HepG2 (cell line): ENCODE measurements at regions not wholly inside any gene's neighbourhood (a gene's known extent, or its start where the extent isn't known, plus 50 kb on each side); places are given as distances from the start of the nearest gene placed in this dataset.

Source experiments
- ATAC-seq: fragments of 200-7000 bp; cut with Tn5 transposase; 3 replicates; pipeline ENCODE4 v1.9.1; 2020; ENCODE audit warnings: mild to moderate bottlenecking, moderate library complexity
- BruUV-seq: library from RNA; stranded (reverse); fragments of 400-500 nt; replicated peaks from 2 replicates; lab custom pipeline; 2021; lab: Mats Ljungman, UMichigan
- CTCF ChIA-PET: fragments of 300-600 bp; formaldehyde crosslinking; extraction: SDS; loops from one replicate; lab custom pipeline; 2021; ENCODE audit warnings: low total read pairs, inconsistent platforms, low intra/inter-chr PET ratio; lab: Yijun Ruan, JAX
- POLR2A ChIA-PET: fragments of 350-600 bp; sonication (Branson Sonifier 250); formaldehyde crosslinking; loops from one replicate; lab custom pipeline; 2020; ENCODE audit warnings: antibody characterized with exemption, inconsistent platforms; lab: Yijun Ruan, JAX
- DNase-seq: peaks from one replicate; pipeline ENCODE4 v3.0.0-alpha.2; 2015; ENCODE audit warnings: low spot score
- FAIRE-seq: peaks from 3 replicates; lab custom pipeline; 2011; peaks lifted over from hg19 to GRCh38; lab: Jason Lieb, UNC
- H2AFZ ChIP-seq: one replicate; pipeline ENCODE4 v1.6.1; 2011; ENCODE audit warnings: low read length, inconsistent platforms
- H3K27ac ChIP-seq: fragments of 300-600 bp; 3 replicates; pipeline ENCODE4 v1.8.0; 2011; ENCODE audit warnings: mixed run types, mild to moderate bottlenecking, mixed read lengths, low read length, inconsistent platforms; ENCODE audit not compliant: insufficient read depth; ENCODE audit errors: extremely low read length
- H3K27me3 ChIP-seq, 2 experiments: fragments of 200-600 bp in 1 of 2; 2 replicates in 1 of 2; 3 replicates in 1 of 2; pipeline versions ENCODE4 v1.6.0 to v1.8.0; 2011; ENCODE audit warnings: low read length in 2 of 2, mild to moderate bottlenecking in 2 of 2, moderate library complexity in 2 of 2, inconsistent platforms in 1 of 2; ENCODE audit not compliant: insufficient read depth in 2 of 2, control insufficient read depth in 1 of 2
- H3K36me3 ChIP-seq, 2 experiments: fragments of 200-600 bp in 1 of 2; replicated peaks in 1 of 2; 2 replicates in 1 of 2; 3 replicates in 1 of 2; pipeline versions ENCODE4 v1.5.1 to v1.8.0; 2011; ENCODE audit warnings: low read length in 2 of 2, inconsistent platforms in 1 of 2; ENCODE audit not compliant: insufficient read depth in 2 of 2, control insufficient read depth in 1 of 2
- H3K4me1 ChIP-seq: 2 replicates; pipeline ENCODE4 v1.5.1; 2012; ENCODE audit warnings: low read length, inconsistent platforms; ENCODE audit not compliant: insufficient read depth
- H3K4me2 ChIP-seq: 2 replicates; pipeline ENCODE4 v1.6.0; 2011; ENCODE audit warnings: low read depth, low read length, inconsistent platforms
- H3K4me3 ChIP-seq, 3 experiments: fragments of 200-600 bp in 1 of 3; sonication (generic), shearing (Covaris generic) in 1 of 3; replicated peaks in 1 of 3; 2 replicates each; pipeline ENCODE4 v1.5.1; 2011 to 2016; ENCODE audit warnings: low read length in 3 of 3, inconsistent platforms in 2 of 3, low read depth in 2 of 3, mild to moderate bottlenecking in 2 of 3, control low read depth in 1 of 3, mixed read lengths in 1 of 3; ENCODE audit not compliant: insufficient read depth in 1 of 3
- H3K79me2 ChIP-seq: one replicate; pipeline ENCODE4 v1.6.1; 2011; ENCODE audit warnings: low read length, inconsistent platforms; ENCODE audit not compliant: insufficient read depth
- H3K9ac ChIP-seq: 2 replicates; pipeline ENCODE4 v1.6.0; 2011; ENCODE audit warnings: mild to moderate bottlenecking, low read depth, low read length, inconsistent platforms; ENCODE audit not compliant: insufficient read depth
- H3K9me3 ChIP-seq: 2 replicates; pipeline ENCODE4 v1.5.1; 2012; ENCODE audit warnings: mild to moderate bottlenecking, low read length
- H4K20me1 ChIP-seq: 2 replicates; pipeline ENCODE4 v1.6.0; 2011; ENCODE audit warnings: inconsistent platforms, mild to moderate bottlenecking, low read length, moderate library complexity; ENCODE audit not compliant: insufficient read depth
- AGO2 ChIP-seq: fragments of 200-400 bp; formaldehyde crosslinking; optimal IDR thresholded peaks from 2 replicates; pipeline ENCODE3; 2017; ENCODE audit warnings: mild to moderate bottlenecking, low read depth, low read length, moderate library complexity
- ASH2L ChIP-seq: fragments of 300-600, 200-600 bp; sonication (generic); IDR thresholded peaks from 2 replicates; pipeline ENCODE4 v1.7.0; 2017; ENCODE audit warnings: low read depth, mild to moderate bottlenecking, moderate library complexity, mixed read lengths, low read length; ENCODE audit not compliant: insufficient read length
- FOXC1 ChIP-seq: sonication (generic); formaldehyde crosslinking; IDR thresholded peaks from 2 replicates; pipeline ENCODE4 v1.8.0; 2022; ENCODE audit warnings: mild to moderate bottlenecking, missing genetic modification reagents, borderline replicate concordance
- HMG20A ChIP-seq: IDR thresholded peaks from 2 replicates; pipeline ENCODE4 v1.6.1; 2016; ENCODE audit warnings: borderline replicate concordance
- NBN ChIP-seq: fragments of 450-650 bp; conservative IDR thresholded peaks from 2 replicates; pipeline ENCODE4 v1.6.1; 2017
- REXO4 ChIP-seq: sonication (generic); formaldehyde crosslinking; IDR thresholded peaks from 2 replicates; pipeline ENCODE4 v1.8.0; 2022; ENCODE audit warnings: missing genetic modification reagents, mild to moderate bottlenecking, borderline replicate concordance
- ZNF143 ChIP-seq: sonication (generic); formaldehyde crosslinking; IDR thresholded peaks from 2 replicates; pipeline ENCODE4 v1.4.0; 2020; ENCODE audit warnings: missing genetic modification reagents
- ZNF546 ChIP-seq: sonication (generic); formaldehyde crosslinking; conservative IDR thresholded peaks from 2 replicates; pipeline ENCODE4 v1.8.1; 2023; ENCODE audit warnings: mild to moderate bottlenecking, missing genetic modification reagents
- ZNF569 ChIP-seq: sonication (generic); formaldehyde crosslinking; IDR thresholded peaks from 2 replicates; pipeline ENCODE4 v1.5.0; 2020; ENCODE audit warnings: mild to moderate bottlenecking, missing genetic modification reagents, moderate library complexity, borderline replicate concordance
- ZNF740 ChIP-seq: sonication (generic); formaldehyde crosslinking; IDR thresholded peaks from 2 replicates; pipeline ENCODE4 v1.4.0; 2020; ENCODE audit warnings: missing genetic modification reagents
- ZNF839 ChIP-seq: sonication (generic); formaldehyde crosslinking; IDR thresholded peaks from 2 replicates; pipeline ENCODE4 v1.4.0; 2020; ENCODE audit warnings: missing genetic modification reagents, mild to moderate bottlenecking, borderline replicate concordance
- ZSCAN20 ChIP-seq: sonication (generic); formaldehyde crosslinking; IDR thresholded peaks from 2 replicates; pipeline ENCODE4 v1.4.0; 2020; ENCODE audit warnings: missing genetic modification reagents, mild to moderate bottlenecking, borderline replicate concordance
- WGBS: methylation state at CpG from one replicate; pipeline ENCODE4 v1.1.6; 2017; ENCODE audit warnings: low lambda C conversion rate; 5-methylcytosine and 5-hydroxymethylcytosine counted together
- in situ Hi-C: cut with HindIII; loops from 2 replicates; pipeline ENCODE4 v1.10.0; 2017; ENCODE audit warnings: low pct_unique_long_range_greater_than_20kb; ENCODE audit not compliant: extremely low pct_ligation_motif_present
- intact Hi-C: fragments of 100-400 bp; cut with micrococcal nuclease; formaldehyde crosslinking; loops from one replicate; pipeline ENCODE4 v1.10.0; 2022; ENCODE audit not compliant: unreplicated experiment
- TF ChIP-seq, protein P1 (sequence below): sonication (generic); formaldehyde crosslinking; IDR thresholded peaks from 2 replicates; pipeline ENCODE4 v1.4.0; 2020; ENCODE audit warnings: missing genetic modification reagents
- TF ChIP-seq, protein P2 (sequence below): sonication (generic); formaldehyde crosslinking; IDR thresholded peaks from 2 replicates; pipeline ENCODE4 v1.4.0; 2020; ENCODE audit warnings: mild to moderate bottlenecking, missing genetic modification reagents
- TF ChIP-seq, protein P3 (sequence below): IDR thresholded peaks from 2 replicates; pipeline ENCODE4 v1.6.1; 2016; ENCODE audit warnings: missing genetic modification reagents, missing compliant biosample characterization

GRCh38 chr15:66648588-66648987 is 53.4 kb upstream of the SMAD6 start:
- BruUV-seq, result no TSS peak
- POLR2A ChIA-PET, result no interaction called here

More at GRCh38 chr15:66648588-66648987, 53.4 kb upstream of the SMAD6 start:
- ATAC-seq (no peak), DNase-seq (no peak), FAIRE-seq (no peak)
- Histone ChIP-seq H3K27me3 (peaks cover 0 to 7% of the 10 kb centered on the region in 2 experiments; a peak in 1 of 5 replicates), H2AFZ (no peak overlapping the region), H3K79me2 (no peaks in the 10 kb centered on the region), H3K9ac (no peak overlapping the region), H3K4me3 (no peak overlapping the region), H3K4me1 (peaks cover 72% of the 10 kb centered on the region), H4K20me1 (no peaks in the 10 kb centered on the region), H3K36me3 (no peaks in the 10 kb centered on the region), H3K9me3 (no peaks in the 10 kb centered on the region), H3K4me2 (no peak overlapping the region), H3K27ac (no peak overlapping the region)
- in situ Hi-C loops, result no loop called here
- 70% methylated on average over 3 of the region's 3 CpGs for WGBS
- intact Hi-C loops, result no loop called here
- CTCF ChIA-PET, result no interaction called here
- TF ChIP-seq, protein P1, sequence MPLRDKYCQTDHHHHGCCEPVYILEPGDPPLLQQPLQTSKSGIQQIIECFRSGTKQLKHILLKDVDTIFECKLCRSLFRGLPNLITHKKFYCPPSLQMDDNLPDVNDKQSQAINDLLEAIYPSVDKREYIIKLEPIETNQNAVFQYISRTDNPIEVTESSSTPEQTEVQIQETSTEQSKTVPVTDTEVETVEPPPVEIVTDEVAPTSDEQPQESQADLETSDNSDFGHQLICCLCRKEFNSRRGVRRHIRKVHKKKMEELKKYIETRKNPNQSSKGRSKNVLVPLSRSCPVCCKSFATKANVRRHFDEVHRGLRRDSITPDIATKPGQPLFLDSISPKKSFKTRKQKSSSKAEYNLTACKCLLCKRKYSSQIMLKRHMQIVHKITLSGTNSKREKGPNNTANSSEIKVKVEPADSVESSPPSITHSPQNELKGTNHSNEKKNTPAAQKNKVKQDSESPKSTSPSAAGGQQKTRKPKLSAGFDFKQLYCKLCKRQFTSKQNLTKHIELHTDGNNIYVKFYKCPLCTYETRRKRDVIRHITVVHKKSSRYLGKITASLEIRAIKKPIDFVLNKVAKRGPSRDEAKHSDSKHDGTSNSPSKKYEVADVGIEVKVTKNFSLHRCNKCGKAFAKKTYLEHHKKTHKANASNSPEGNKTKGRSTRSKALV (CRISPR knock-in tag), result no peak
- TF ChIP-seq, protein P2, sequence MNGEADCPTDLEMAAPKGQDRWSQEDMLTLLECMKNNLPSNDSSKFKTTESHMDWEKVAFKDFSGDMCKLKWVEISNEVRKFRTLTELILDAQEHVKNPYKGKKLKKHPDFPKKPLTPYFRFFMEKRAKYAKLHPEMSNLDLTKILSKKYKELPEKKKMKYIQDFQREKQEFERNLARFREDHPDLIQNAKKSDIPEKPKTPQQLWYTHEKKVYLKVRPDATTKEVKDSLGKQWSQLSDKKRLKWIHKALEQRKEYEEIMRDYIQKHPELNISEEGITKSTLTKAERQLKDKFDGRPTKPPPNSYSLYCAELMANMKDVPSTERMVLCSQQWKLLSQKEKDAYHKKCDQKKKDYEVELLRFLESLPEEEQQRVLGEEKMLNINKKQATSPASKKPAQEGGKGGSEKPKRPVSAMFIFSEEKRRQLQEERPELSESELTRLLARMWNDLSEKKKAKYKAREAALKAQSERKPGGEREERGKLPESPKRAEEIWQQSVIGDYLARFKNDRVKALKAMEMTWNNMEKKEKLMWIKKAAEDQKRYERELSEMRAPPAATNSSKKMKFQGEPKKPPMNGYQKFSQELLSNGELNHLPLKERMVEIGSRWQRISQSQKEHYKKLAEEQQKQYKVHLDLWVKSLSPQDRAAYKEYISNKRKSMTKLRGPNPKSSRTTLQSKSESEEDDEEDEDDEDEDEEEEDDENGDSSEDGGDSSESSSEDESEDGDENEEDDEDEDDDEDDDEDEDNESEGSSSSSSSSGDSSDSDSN (CRISPR knock-in tag), result no peak
- TF ChIP-seq ZNF839 (no peak), ZNF546 (CRISPR knock-in tag) (no peak), FOXC1 (CRISPR knock-in tag) (no peak), ZSCAN20 (no peak), REXO4 (no peak), HMG20A (CRISPR knock-in tag) (no peak), AGO2 (no peak), NBN (no peak), ASH2L (no peak), ZNF569 (CRISPR knock-in tag) (no peak), ZNF740 (no peak), ZNF143 (no peak)
- TF ChIP-seq, protein P3, sequence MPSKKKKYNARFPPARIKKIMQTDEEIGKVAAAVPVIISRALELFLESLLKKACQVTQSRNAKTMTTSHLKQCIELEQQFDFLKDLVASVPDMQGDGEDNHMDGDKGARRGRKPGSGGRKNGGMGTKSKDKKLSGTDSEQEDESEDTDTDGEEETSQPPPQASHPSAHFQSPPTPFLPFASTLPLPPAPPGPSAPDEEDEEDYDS (CRISPR knock-in tag), result no peak
